Neural cell (in vitro differentiated cells): ENCODE measurements at regions not wholly inside any gene's neighbourhood (a gene's known extent, or its start where the extent isn't known, plus 50 kb on each side); places are given as distances from the start of the nearest gene placed in this dataset.

Experiments
- CTCF ChIP-seq: fragments of 450-650 bp; IDR thresholded peaks from 2 replicates; pipeline ENCODE4 v1.5.1; 2014; ENCODE audit warnings: antibody characterized with exemption, mild to moderate bottlenecking, moderate library complexity; ENCODE audit not compliant: poor library complexity, severe bottlenecking
- EZH2 ChIP-seq: fragments of 200-600, 300-800 bp; shearing (Covaris generic), sonication (generic); IDR thresholded peaks from 2 replicates; pipeline ENCODE4 v1.6.1; 2014; ENCODE audit warnings: antibody characterized with exemption, low read length, borderline replicate concordance, mild to moderate bottlenecking; ENCODE audit not compliant: insufficient read depth, poor library complexity, severe bottlenecking
- MXI1 ChIP-seq: fragments of 450-650 bp; conservative IDR thresholded peaks from 2 replicates; pipeline ENCODE4 v1.6.1; 2014; ENCODE audit warnings: antibody characterized with exemption, mild to moderate bottlenecking; ENCODE audit not compliant: poor library complexity, severe bottlenecking
- POLR2AphosphoS5 ChIP-seq: IDR thresholded peaks from 2 replicates; pipeline ENCODE4 v1.6.1; 2012
- TAF1 ChIP-seq: IDR thresholded peaks from 2 replicates; pipeline ENCODE4 v1.6.1; 2012; ENCODE audit warnings: low read depth

GRCh38 chr18:72107647-72108383 is 436.3 kb downstream of the CBLN2 start:
- no peak for TF ChIP-seq MXI1
- no peak for TF ChIP-seq CTCF
- TF ChIP-seq EZH2, result no peak
- TF ChIP-seq POLR2AphosphoS5, result no peak
- TF ChIP-seq TAF1, result no peak
